AG09309 (cell line): ENCODE measurements at regions not wholly inside any gene's neighbourhood (a gene's known extent, or its start where the extent isn't known, plus 50 kb on each side); places are given as distances from the start of the nearest gene placed in this dataset.

Experiments used
- DNase-seq: peaks from one replicate; pipeline ENCODE4 v3.0.0-alpha.2; 2010; ENCODE audit warnings: low read depth
- H3K4me3 ChIP-seq: 2 replicates; pipeline ENCODE4 v1.5.1; 2011; ENCODE audit warnings: mild to moderate bottlenecking, low read depth, low read length, moderate library complexity; ENCODE audit not compliant: control insufficient read depth
- TF ChIP-seq, protein P1 (sequence below): IDR thresholded peaks from 2 replicates; pipeline ENCODE4 v1.5.1; 2011; ENCODE audit warnings: mild to moderate bottlenecking, low read depth, low read length, inconsistent platforms; ENCODE audit not compliant: insufficient read depth, control insufficient read depth; ENCODE audit errors: missing control alignments

DNA sequence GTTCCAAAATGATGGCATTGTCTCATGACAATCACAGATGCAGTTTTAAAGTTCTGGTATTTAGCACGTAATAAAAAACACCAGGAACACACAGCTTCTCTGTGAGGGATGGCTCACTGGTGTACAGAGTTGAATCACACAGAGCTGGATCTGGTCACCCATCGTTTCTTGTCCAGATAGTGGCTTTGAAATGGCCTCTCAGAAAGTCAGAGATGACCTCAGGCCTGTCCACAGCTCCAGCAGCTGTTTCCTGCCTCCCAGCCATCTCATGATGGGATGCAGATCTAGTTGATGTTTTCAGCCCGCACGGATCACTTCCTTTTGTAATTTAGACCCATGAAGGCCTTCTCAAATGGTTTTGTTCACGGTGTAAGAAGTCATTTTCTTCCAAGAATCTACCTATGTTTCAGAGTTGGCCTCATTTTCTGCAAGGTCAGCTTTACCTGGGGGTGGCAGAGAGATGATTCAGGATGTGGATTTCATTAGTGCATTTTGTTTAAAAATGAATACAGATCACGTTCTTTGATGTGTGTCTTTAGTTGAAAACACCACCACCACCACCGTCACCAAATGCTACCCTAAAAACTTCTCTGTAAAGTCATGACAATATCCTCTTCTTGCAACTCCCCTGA, 166.2 kb downstream of the SNX10 start:
- TF ChIP-seq, protein P1, sequence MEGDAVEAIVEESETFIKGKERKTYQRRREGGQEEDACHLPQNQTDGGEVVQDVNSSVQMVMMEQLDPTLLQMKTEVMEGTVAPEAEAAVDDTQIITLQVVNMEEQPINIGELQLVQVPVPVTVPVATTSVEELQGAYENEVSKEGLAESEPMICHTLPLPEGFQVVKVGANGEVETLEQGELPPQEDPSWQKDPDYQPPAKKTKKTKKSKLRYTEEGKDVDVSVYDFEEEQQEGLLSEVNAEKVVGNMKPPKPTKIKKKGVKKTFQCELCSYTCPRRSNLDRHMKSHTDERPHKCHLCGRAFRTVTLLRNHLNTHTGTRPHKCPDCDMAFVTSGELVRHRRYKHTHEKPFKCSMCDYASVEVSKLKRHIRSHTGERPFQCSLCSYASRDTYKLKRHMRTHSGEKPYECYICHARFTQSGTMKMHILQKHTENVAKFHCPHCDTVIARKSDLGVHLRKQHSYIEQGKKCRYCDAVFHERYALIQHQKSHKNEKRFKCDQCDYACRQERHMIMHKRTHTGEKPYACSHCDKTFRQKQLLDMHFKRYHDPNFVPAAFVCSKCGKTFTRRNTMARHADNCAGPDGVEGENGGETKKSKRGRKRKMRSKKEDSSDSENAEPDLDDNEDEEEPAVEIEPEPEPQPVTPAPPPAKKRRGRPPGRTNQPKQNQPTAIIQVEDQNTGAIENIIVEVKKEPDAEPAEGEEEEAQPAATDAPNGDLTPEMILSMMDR, result no peak
- H3K4me3 ChIP-seq, result no peak overlapping the region
- no peak for DNase-seq

DNA sequence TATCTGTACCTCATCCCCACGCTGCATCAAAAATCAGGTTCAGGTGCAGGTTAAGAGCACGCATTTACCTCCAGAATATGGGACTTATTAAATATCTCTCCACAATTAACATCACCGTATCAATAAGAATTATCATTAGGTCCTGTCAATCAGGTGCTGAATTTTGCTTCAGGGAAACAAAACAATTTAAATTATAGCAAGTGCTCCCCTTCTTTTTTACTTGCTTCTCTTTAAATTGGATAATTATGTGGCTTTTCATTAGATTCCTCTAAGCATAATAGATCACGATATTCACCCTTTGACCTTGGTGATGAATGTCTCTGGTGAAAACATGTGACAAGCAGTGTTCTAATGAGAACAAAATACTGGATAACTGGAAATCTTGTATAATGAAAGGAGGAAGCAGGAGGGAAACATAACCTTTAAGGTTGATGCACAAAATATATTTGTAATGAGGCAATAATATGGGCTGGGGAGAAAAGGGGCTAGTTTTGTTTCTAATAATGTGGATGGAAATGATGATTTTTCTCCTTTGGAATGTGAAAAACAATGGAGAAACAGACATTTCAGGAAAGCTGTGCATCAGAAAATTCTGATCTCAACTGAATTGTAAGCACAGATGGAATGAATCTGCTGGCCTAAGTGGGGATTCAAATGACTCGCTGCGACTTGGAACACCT, 166.9 kb downstream of the SNX10 start:
- no peak for DNase-seq
- TF ChIP-seq, protein P1, result no peak

DNA sequence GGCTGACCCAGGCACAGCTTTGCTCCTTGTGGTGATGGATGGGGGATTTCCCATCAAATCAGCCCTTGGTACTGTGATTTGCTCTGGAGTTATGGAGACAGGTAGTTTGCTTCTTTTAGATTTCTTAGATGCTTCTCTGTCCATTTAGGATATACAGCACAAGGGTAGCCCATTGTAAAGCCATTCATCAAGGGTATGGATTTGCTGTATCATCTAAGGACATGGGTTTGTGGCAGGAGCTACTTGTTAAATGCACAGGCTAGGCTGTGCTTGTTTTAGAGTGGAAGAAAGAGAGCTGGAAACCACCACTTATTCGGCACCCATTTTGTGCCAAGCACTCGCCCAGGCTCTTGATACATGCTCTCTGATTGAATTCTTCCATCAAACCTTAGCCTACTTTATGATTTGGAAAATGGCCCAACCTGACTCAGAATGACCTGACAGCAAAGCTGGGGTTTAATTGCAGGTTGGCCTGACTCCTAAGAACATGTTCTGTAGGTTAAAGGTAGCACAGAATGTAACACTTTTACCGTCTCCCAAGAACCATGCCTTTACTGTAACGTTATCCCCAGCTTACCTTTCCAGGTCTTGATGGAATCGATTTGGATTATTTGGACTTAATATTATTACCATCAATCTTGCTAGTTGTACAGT, 168.0 kb downstream of the SNX10 start:
- TF ChIP-seq, protein P1, result no peak
- no peak overlapping the region for H3K4me3 ChIP-seq
- DNase-seq, result no peak

More for the DNA sequence above, 166.9 kb downstream of the SNX10 start:
- H3K4me3 ChIP-seq, result no peak overlapping the region

DNA sequence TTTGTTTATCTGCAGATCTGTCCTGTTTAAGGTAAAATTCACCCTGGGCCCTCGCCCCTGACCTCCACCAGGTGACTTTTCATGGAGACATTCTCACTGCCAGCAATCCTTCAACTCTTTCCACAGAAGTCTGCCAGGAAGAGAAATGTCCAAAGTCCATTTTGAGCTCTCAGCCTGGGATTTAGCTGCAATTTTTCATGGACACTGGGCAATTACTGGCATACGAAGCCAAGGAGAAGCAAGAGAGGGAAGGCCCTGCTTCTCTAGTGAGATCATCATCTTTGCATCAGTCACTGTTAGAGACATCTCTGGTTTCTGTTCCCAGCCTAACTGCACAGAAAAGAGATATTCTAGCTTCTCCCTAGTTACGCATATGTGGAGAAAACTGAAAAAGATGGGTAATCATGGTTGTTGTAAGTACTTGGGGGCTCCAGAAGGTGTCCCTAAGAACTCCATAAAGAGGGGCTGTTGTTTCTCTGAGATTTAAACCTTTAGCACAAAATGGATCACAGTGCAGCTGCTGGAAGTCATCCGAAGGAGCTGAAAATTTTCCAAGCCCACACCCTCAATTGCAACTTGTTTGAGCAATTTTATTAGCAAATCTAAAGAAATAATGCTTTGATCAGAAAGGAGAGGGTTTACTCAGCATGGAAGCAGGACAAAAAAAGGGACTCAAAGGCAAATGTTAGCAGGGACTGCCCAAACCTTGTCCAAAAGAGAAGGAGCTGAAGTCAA, 168.9 kb downstream of the SNX10 start:
- TF ChIP-seq, protein P1, result no peak
- no peak for DNase-seq
- H3K4me3 ChIP-seq, result no peak overlapping the region

DNA sequence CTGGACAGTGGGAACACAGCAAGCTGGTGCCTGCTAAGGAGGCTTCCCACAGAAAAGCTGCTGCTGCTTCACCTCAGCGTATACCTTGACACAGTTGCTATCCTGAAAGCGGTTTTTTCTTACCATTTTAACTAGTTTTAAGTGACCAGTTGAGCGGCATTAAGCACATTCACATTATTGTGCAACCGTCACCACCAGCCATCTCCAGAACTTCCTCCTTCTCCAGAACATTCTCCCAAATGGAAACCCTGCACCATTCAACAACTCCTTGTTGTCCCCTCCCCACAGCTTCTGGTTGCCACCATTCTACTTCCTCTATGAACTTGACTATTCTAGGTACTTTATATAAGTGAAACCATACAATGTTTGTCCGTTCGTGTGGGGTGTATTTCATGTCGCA, 169.9 kb downstream of the SNX10 start:
- TF ChIP-seq, protein P1, result no peak
- no peak for DNase-seq
- H3K4me3 ChIP-seq, result no peak overlapping the region

DNA sequence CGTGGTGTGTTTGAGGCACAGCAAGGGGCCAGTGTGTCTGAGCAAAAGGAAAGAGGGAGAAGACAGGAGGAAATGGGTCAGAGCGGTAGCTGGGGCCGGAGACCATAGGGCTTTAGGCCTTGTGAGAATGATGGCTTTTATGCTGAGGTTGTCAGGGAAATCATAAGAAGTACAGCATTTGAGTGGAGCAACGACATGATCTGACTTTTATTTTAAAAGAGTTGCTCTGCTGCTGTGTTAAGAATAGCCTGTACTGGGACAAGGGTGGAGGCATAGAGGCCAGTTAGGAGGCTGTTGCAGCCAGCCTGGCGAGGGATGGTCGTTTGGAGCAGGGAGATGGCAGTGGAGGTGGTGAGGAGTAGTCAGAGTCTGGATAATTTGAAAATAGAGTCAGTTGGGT, 174.3 kb downstream of the SNX10 start:
- H3K4me3 ChIP-seq, result no peak overlapping the region
- TF ChIP-seq, protein P1, result no peak
- no peak for DNase-seq
